COLO668 (cell line): ENCODE measurements at regions not wholly inside any gene's neighbourhood (a gene's known extent, or its start where the extent isn't known, plus 50 kb on each side); places are given as distances from the start of the nearest gene placed in this dataset.

ENCODE experiments used
- DNase-seq: peaks from one replicate; lab custom pipeline; 2025; ENCODE audit not compliant: unreplicated experiment; lab: John Stamatoyannopoulos, UW

DNA sequence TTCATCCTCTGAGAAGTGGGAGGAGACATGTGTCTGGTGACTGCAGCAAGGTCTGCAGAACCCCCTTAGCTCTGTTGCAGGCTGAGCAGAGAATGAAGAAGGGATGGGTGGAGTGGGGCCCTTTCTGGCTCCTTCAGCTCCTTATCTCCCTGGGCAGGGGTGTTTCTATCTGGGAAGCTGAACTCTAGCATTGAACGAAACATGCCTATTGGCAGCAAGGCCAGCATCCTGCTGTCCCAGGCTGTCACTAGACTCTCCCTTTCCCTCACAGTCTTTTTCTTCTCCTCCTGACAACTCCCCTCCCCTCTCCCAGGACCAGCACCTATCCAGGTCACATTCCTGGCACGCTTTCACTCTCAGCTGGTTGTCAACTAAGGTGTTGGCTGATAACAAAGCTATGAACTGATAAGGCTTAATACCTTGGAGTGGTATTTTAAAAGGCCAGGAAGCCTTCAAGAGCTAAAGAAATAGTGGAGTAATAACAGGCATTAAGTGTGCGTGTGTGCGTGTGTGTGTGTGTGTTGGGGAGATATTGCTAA is 128.8 kb upstream of the FZD8 start:
- DNase-seq, result no peak

DNA sequence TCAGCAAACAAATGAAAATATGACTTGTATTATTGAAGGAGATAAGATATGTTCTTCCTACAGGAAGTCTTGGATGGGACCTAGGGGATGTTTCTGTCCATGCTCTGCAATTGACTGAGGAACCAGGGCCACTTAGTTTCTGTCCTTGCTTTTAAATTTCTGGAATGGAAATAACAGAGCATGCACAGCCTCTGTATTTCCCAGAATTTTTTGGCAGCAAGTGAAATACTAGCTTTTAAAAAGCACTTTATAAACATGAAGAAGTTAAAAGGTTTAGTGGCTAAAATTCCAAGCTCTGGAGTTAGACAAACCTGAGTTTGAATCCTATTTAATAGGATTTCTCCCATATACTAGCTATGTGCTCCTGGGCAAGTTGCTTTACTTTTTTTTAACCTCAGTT is 127.7 kb upstream of the FZD8 start:
- DNase-seq, result no peak

GRCh38 chr10:35768731-35769130 is 126.6 kb upstream of the FZD8 start:
- no peak for DNase-seq

GRCh38 chr10:35768011-35768410 is 125.9 kb upstream of the FZD8 start:
- no peak for DNase-seq

DNA sequence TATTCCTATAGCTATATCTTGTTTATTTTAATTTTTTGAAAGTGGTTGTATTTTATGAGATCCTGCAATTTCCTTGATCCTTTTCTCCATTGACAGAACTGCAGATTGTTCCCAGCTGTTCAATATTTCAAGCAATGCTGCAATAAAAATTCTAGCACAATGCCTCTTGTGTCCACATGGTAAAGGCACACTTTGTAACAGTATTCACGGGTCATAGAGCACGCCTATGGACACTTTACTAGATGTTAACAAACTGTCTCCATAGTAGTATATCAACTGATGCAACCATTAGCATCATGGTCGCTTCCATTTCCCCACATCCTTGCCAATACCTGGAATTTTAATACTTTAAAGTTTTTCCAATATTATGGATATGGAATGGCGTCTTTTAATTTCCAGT is 123.9 kb upstream of the FZD8 start:
- DNase-seq, result no peak

DNA sequence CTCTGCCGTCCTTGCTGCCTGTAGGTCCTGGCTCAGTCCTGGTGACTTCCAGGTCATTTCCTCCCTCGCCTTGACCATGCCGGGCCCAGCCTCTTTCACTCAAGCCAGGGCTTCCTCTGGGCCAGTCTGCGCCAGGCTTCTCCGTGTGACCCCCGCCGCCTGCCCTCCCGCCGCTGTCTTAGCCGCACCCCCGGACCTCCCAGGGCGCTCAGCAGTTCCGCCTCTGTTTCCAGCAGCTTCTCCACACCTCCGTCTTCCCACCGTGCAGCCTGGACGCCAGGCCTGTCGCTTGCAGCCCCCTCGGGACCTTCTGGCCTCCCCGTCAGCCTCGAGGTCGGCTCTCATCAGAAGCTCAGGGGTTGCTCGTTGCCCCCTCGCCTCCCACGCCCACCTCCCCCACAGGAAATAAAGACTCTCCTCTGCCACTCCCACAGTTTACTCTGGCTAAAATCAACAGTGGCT is 123.0 kb upstream of the FZD8 start:
- no peak for DNase-seq

DNA sequence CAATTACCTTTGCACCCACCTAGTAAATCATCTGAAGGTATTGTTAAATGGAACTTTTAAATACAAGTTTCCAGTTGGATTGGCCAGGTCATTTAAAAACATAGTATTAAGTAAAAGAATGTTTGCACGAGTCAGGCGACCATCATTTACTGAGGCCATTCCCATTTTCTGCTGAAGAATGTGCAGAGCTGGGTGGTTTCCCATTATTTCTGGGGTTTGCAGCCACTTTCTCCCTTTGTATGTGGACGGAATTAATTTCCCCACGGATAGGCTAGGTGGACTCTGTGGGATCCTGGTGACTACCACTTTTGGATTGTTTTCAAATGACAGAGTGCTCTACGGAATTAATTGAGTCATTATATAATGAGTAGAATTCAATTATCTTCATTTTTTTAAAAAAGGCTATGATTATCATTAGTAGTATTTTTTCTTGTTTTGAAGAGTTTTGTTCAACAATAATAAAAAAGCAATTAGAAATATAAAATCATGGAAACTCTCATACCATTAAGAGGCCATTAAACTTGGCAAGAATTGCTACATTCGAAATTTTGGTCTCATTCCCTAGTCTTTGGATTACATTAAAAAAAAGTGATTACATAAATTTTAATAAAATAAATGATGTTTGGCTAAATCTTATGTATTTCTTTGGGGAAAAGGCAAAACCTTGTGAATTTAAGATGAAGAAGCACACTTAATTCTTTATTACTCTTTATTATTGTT is 120.4 kb upstream of the FZD8 start:
- no peak for DNase-seq

GRCh38 chr10:35758076-35758475 is 116.0 kb upstream of the FZD8 start:
- no peak for DNase-seq

- no peak for DNase-seq
Observed at GRCh38 chr10:35754519-35754918, 112.4 kb upstream of the FZD8 start.

- no peak for DNase-seq
Observed at GRCh38 chr10:35752469-35753461, 110.7 kb upstream of the FZD8 start.

- DNase-seq, result no peak
Observed at GRCh38 chr10:35751347-35751746, 109.3 kb upstream of the FZD8 start.

GRCh38 chr10:35749230-35749629 is 107.1 kb upstream of the FZD8 start:
- DNase-seq, result no peak

GRCh38 chr10:35745617-35746403 is 103.7 kb upstream of the FZD8 start:
- DNase-seq, result no peak

- no peak for DNase-seq
Observed at GRCh38 chr10:35743851-35744250, 101.8 kb upstream of the FZD8 start.

GRCh38 chr10:35743351-35743750 is 101.3 kb upstream of the FZD8 start:
- no peak for DNase-seq

- DNase-seq, result no peak
Observed at GRCh38 chr10:35739998-35740397, 97.9 kb upstream of the FZD8 start.

DNA sequence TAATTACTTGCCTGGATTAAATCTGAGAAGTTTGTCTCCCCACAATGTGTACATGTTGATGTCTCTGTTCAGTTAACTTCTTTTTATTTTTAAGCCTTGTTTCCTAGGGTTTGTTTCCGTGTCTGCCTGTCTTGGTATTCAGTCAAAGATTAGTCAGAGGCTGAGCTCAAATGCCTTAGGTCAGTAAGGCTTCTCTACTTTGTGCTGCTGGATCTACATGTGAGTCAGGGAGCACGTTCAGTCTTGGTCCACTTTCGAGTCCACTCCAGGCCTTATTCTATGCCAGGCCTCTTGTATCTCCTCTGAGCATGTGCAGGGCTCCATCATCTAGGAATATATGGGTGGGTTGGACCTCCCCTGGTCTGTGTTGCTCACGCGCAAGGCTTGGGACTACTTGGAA is 93.3 kb upstream of the FZD8 start:
- DNase-seq, result no peak

DNA sequence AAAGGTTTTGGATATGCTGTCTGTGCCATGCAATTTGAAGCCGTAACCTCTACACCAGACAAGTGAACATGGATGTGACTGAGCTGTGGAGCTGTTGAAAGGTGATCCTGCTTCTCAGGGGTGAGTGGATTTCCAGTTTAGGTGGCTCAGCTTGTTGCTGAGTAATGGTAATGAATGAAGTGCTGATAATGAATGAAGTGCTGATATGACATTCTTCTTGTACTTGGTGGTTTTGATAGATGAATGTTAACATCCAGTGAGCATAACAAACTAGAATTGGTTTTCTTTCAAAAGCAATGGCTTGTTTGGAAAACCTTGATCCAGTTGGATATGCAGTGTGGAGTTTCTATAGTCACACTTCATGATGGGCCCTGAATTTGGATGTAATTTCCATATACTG is 89.7 kb upstream of the FZD8 start:
- no peak for DNase-seq

DNA sequence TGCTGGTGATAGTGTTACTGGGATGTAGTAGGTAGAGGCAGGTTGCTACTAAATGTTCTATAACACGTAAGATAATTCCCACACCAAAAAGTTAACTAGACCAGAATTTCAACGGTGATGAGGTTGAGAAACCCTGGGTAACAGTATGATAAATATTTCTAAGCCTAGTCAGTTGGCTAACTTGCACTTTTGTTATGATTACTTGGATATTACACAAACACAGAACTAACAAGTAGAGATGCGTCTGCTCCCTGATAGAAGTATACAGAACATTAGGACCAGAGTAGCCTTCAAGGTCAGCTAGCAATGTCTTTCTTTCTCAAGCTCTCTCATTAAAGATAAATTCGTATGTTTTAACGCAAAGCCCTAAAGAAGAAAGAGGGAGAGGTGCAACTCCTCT is 86.2 kb upstream of the FZD8 start:
- DNase-seq, result no peak

DNA sequence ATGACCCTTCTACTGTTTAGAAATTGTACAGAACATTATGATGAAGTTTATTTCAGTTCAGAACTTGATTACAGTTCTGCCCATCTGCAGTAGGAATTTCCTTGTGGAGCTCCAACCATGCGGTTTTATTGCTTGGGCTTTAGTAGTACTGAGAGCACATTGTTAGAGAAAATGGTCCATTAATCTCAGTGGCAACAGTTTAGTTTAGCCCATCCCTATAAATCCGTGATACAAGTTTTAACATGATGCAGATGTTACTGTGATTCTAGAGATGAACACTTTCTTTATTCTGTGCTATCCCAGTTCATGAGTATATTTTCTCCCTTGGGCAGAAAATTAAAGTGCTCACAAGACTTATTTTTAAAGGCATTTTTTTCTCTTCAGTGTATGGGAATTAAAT is 84.8 kb upstream of the FZD8 start:
- no peak for DNase-seq

DNA sequence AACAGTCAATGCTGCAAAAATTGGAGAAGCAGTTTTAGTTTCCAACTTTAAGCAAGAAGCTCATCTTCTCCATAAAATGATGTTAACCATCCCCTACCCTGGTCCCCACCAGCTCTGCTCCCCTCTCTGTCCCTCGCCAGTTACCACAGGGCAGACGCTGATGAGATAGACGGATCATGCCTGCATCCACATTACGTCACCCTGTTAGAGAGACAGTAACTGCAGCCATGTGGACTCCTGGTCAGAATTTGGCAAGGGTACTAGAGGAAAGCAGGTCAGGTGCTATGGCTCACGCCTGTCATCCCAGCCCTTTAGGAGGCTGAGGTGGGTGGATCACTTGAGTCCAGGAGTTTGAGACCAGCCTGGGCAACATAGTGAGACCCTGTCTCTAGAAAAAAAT is 81.9 kb upstream of the FZD8 start:
- no peak for DNase-seq
